ENCODE measurements at regions not wholly inside any gene's neighbourhood (a gene's known extent, or its start where the extent isn't known, plus 50 kb on each side); places are given as distances from the start of the nearest gene placed in this dataset.

GRCh38 chr1:23639460-23640095, 52.0 kb upstream of the RPL11 start:
- Histone ChIP-seq H3K4me1 (no peaks in the 10 kb centered on the region), H3K27ac (no peak overlapping the region), H3K4me3 (no peak overlapping the region), H3K9me3 (no peaks in the 10 kb centered on the region), H3K27me3 (no peaks in the 10 kb centered on the region), H3K36me3 (no peaks in the 10 kb centered on the region)
- intact Hi-C loops (cut with DNase I) = loop anchor here (5.0 kb wide), 1 partner anchor 157 kb away; the partner anchor contains the start of gene ASAP3
- no peak for TF ChIP-seq CTCF (IDR thresholded peaks at IDR 0.05)
- DNase-seq (ENCODE audit: low spot score in 2 of 2) = no peak

- no peak for DNase-seq (ENCODE audit: low spot score in 2 of 2)
- Histone ChIP-seq H3K27ac (no peak overlapping the region), H3K9me3 (no peaks in the 10 kb centered on the region), H3K36me3 (no peaks in the 10 kb centered on the region), H3K27me3 (no peaks in the 10 kb centered on the region), H3K4me1 (peaks cover 0 to 3% of the 10 kb centered on the region in 2 donors), H3K4me3 (no peak overlapping the region)
- intact Hi-C loops (cut with DNase I) = loop anchor here (5.0 kb wide), 1 partner anchor 157 kb away; the partner anchor contains the start of gene ASAP3
- no peak for TF ChIP-seq CTCF (IDR thresholded peaks at IDR 0.05)
These were observed 52.8 kb upstream of the RPL11 start for GRCh38 chr1:23638786-23639241.

- Histone ChIP-seq H3K27me3 (no peaks in the 10 kb centered on the region), H3K4me3 (no peak overlapping the region), H3K4me1 (peaks cover 0 to 3% of the 10 kb centered on the region in 2 donors), H3K36me3 (no peaks in the 10 kb centered on the region), H3K27ac (peak overlapping the region in 1 of 2 donors; percentile 55), H3K9me3 (no peaks in the 10 kb centered on the region)
- no peak for TF ChIP-seq CTCF (IDR thresholded peaks at IDR 0.05)
- DNase-seq (ENCODE audit: low spot score in 2 of 2) = no peak
- intact Hi-C loops (cut with DNase I) = loop anchor here (5.0 kb wide), 1 partner anchor 156 kb away; the partner anchor contains the start of gene ASAP3
These were observed 53.4 kb upstream of the RPL11 start for GRCh38 chr1:23638188-23638619.

GRCh38 chr1:23636009-23636408, 55.6 kb upstream of the RPL11 start:
- TF ChIP-seq CTCF (IDR thresholded peaks at IDR 0.05) = no peak
- Histone ChIP-seq H3K27me3 (no peaks in the 10 kb centered on the region), H3K9me3 (no peaks in the 10 kb centered on the region), H3K4me1 (peaks cover 0 to 3% of the 10 kb centered on the region in 2 donors), H3K4me3 (no peak overlapping the region), H3K36me3 (no peaks in the 10 kb centered on the region), H3K27ac (peak overlapping the region; percentile 89 to 91)
- intact Hi-C loops (cut with DNase I) = loop anchor here (5.0 kb wide), 1 partner anchor 154 kb away; the partner anchor contains the start of gene ASAP3
- DNase-seq (ENCODE audit: low spot score in 2 of 2) = no peak

- Histone ChIP-seq H3K4me3 (peak overlapping the region; percentile 58 to 68), H3K4me1 (peaks cover 0 to 3% of the 10 kb centered on the region in 2 donors), H3K27ac (peak overlapping the region; percentile 89 to 91), H3K27me3 (no peaks in the 10 kb centered on the region), H3K36me3 (no peaks in the 10 kb centered on the region), H3K9me3 (no peaks in the 10 kb centered on the region)
- peak in 1 of 2 donors; percentile 85 for DNase-seq (ENCODE audit: low spot score in 2 of 2)
- peak; percentile 84 to 94 (median 89) for TF ChIP-seq CTCF (IDR thresholded peaks at IDR 0.05)
- intact Hi-C loops (cut with DNase I) = loop anchor here (2.0 to 5.0 kb wide), 3 partner anchors 53 to 153 kb away; partner anchors contain the start of gene ASAP3
These were observed 56.6 kb upstream of the RPL11 start for GRCh38 chr1:23634840-23635651.
